ENCODE measurements at regions not wholly inside any gene's neighbourhood (a gene's known extent, or its start where the extent isn't known, plus 50 kb on each side); places are given as distances from the start of the nearest gene placed in this dataset.
"Not testable (repeated sequence)": the region's sequence is repeated elsewhere in the genome, so short reads cannot be mapped to it uniquely, and the experiment has no call there.

- TF ChIP-seq POU6F1 (CRISPR knock-in tag; IDR thresholded peaks at IDR 0.05; ENCODE audit: borderline replicate concordance, low read depth) = no peak
- TF ChIP-seq RARB (CRISPR knock-in tag; IDR thresholded peaks at IDR 0.05) = no peak
- TF ChIP-seq, protein P1, sequence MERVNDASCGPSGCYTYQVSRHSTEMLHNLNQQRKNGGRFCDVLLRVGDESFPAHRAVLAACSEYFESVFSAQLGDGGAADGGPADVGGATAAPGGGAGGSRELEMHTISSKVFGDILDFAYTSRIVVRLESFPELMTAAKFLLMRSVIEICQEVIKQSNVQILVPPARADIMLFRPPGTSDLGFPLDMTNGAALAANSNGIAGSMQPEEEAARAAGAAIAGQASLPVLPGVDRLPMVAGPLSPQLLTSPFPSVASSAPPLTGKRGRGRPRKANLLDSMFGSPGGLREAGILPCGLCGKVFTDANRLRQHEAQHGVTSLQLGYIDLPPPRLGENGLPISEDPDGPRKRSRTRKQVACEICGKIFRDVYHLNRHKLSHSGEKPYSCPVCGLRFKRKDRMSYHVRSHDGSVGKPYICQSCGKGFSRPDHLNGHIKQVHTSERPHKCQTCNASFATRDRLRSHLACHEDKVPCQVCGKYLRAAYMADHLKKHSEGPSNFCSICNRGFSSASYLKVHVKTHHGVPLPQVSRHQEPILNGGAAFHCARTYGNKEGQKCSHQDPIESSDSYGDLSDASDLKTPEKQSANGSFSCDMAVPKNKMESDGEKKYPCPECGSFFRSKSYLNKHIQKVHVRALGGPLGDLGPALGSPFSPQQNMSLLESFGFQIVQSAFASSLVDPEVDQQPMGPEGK (CRISPR knock-in tag; IDR thresholded peaks at IDR 0.05; ENCODE audit: borderline replicate concordance) = no peak
- TF ChIP-seq ZNF70 (CRISPR knock-in tag; IDR thresholded peaks at IDR 0.05) = no peak
- no peak for TF ChIP-seq ZFP30 (CRISPR knock-in tag; IDR thresholded peaks at IDR 0.05)
These were observed 1090.5 kb downstream of the RPIA start (continued) for GRCh38 chr2:89781962-89782361.

DNA sequence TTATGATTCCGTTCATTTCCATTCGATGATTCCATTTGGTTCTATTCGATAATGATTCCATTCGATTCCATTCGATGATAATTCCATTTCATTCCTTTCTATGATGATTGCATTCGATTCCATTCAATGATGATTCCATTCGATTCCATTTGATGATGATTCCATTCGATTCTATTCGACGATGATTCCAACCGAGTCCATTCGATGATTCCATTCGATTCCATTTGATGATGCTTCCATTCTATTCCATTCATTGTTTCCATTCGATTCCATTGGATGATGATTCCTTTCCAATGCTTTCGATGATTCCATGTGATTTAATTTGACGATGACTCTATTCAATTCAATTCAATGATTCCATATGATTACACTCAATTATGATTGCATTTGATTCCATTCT lies 1093.5 kb downstream of the RPIA start:
- TF ChIP-seq BACH2 (CRISPR knock-in tag; IDR thresholded peaks at IDR 0.05; ENCODE audit: borderline replicate concordance) = no peak
- TF ChIP-seq, protein P2, sequence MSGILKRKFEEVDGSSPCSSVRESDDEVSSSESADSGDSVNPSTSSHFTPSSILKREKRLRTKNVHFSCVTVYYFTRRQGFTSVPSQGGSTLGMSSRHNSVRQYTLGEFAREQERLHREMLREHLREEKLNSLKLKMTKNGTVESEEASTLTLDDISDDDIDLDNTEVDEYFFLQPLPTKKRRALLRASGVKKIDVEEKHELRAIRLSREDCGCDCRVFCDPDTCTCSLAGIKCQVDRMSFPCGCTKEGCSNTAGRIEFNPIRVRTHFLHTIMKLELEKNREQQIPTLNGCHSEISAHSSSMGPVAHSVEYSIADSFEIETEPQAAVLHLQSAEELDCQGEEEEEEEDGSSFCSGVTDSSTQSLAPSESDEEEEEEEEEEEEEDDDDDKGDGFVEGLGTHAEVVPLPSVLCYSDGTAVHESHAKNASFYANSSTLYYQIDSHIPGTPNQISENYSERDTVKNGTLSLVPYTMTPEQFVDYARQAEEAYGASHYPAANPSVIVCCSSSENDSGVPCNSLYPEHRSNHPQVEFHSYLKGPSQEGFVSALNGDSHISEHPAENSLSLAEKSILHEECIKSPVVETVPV (CRISPR knock-in tag; IDR thresholded peaks at IDR 0.05) = no peak
- TF ChIP-seq ARNTL (CRISPR knock-in tag; IDR thresholded peaks at IDR 0.05; ENCODE audit: borderline replicate concordance, low read depth) = no peak
- no peak for TF ChIP-seq GLIS3 (CRISPR knock-in tag; IDR thresholded peaks at IDR 0.05)
- TF ChIP-seq ISL1 (CRISPR knock-in tag; IDR thresholded peaks at IDR 0.05) = no peak
- TF ChIP-seq, protein P1 (CRISPR knock-in tag; IDR thresholded peaks at IDR 0.05; ENCODE audit: borderline replicate concordance) = no peak
- TF ChIP-seq ESRRG (CRISPR knock-in tag; IDR thresholded peaks at IDR 0.05) = no peak
- TF ChIP-seq PPARA (CRISPR knock-in tag; IDR thresholded peaks at IDR 0.05; ENCODE audit: borderline replicate concordance) = no peak
- no peak for TF ChIP-seq CSDC2 (CRISPR knock-in tag; IDR thresholded peaks at IDR 0.05)
- no peak for ATAC-seq

DNA sequence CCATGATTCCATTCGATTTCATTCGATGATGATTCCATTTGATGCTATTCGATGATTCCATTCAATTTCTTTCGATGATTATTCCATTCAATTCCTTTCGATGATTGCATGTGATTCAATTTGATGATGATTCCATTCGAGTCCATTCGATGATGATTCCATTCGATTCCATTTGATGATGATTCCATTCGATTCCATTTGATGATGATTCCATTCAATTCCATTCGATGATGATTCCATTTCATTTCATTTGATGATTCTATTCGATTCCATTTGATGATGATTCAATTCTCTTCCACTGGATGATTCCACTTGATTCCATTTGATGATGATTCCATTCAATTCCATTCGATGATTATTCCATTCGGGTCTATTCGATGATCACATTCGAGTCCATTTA lies 1094.1 kb downstream of the RPIA start:
- not testable (repeated sequence) for ATAC-seq

DNA sequence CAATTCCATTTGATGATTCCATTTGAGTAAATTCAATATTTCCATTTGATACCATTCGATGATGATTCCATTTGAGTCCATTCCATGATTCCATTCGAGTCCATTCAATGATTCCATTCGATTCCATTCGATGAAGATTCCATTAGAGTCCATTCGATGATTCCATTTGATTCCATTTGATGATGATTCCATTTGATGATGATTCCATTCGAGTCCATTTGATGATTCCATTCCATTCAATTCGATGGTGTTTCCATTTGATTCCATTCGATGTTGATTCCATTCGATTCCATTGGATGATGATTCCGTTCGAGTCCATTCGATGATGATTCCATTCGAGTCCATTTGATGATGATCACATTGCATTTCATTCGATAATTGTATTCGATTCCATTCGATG lies 1095.2 kb downstream of the RPIA start:
- ATAC-seq = not testable (repeated sequence)

- ATAC-seq = not testable (repeated sequence)
These were observed 1104.1 kb downstream of the RPIA start for GRCh38 chr2:89795530-89795929.

GRCh38 chr2:89797320-89798038 lies 1106.0 kb downstream of the RPIA start:
- ATAC-seq = no peak
- TF ChIP-seq TOX (CRISPR knock-in tag; IDR thresholded peaks at IDR 0.05; ENCODE audit: borderline replicate concordance) = no peak
- no peak for TF ChIP-seq ZFP3 (CRISPR knock-in tag; IDR thresholded peaks at IDR 0.05)
- TF ChIP-seq CSDC2 (CRISPR knock-in tag; IDR thresholded peaks at IDR 0.05) = no peak
- no peak for TF ChIP-seq BACH2 (CRISPR knock-in tag; IDR thresholded peaks at IDR 0.05; ENCODE audit: borderline replicate concordance)
- TF ChIP-seq RARB (CRISPR knock-in tag; IDR thresholded peaks at IDR 0.05) = no peak
- TF ChIP-seq OSR1 (CRISPR knock-in tag; IDR thresholded peaks at IDR 0.05) = no peak
- no peak for TF ChIP-seq ZNF565 (CRISPR knock-in tag; conservative IDR thresholded peaks at IDR 0.05; ENCODE audit: low read depth)
- no peak for TF ChIP-seq ISL1 (CRISPR knock-in tag; IDR thresholded peaks at IDR 0.05)
- TF ChIP-seq ZFP30 (CRISPR knock-in tag; IDR thresholded peaks at IDR 0.05) = no peak
- TF ChIP-seq, protein P1 (CRISPR knock-in tag; IDR thresholded peaks at IDR 0.05; ENCODE audit: borderline replicate concordance) = no peak

DNA sequence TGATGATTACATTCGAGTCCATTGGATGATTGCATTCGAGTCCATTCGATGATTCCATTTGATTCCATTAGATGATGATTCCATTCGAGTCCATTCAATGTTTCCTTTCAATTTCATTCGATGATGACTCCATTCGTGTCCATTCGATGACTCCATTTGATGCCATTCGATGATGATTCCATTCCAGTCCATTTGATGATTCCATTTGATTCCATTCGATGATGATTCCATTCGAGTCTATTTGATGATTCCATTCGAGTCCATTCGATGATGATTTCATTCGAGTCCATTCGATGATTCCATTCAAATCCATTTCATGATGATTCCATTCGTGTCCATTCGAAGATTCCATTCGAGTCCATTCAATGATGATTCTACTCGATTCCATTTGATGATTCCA lies 1109.7 kb downstream of the RPIA start:
- ATAC-seq = not testable (repeated sequence)

GRCh38 chr2:89806363-89806762 lies 1114.9 kb downstream of the RPIA start:
- not testable (repeated sequence) for ATAC-seq
